Activated T-helper 1 cell treated with anti-CD3 and anti-CD28 coated beads, Interleukin-2, amount 50 U/mL, for 16 hours (primary cell): ENCODE measurements at regions not wholly inside any gene's neighbourhood (a gene's known extent, or its start where the extent isn't known, plus 50 kb on each side); places are given as distances from the start of the nearest gene placed in this dataset.

ENCODE experiments used
- DNase-seq, 2 donors: peaks; one replicate each; pipeline ENCODE4 v3.0.0-alpha.2; 2020; ENCODE audit warnings: low read depth in 1 of 2, low spot score in 1 of 2

DNA sequence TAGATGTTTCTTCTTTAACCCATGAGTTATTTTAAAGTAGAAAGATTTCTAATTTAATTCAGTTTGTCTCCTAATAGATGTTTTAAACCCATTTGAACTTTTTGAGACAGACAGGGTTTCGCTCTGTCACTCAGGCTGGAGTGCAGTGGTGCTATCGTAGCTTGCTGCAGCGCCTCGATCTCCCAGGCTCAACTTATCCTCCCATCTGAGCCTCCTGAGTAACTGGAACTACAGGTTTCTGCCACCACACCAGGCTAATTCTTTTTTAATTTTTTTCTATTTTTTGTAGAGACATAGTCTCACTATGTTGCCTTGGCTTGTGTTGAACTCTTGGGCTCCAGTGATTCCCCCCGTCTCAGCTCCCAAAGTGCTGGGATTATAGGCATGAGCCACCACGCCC lies 53.0 kb upstream of the RAB18 start:
- DNase-seq: no peak

DNA sequence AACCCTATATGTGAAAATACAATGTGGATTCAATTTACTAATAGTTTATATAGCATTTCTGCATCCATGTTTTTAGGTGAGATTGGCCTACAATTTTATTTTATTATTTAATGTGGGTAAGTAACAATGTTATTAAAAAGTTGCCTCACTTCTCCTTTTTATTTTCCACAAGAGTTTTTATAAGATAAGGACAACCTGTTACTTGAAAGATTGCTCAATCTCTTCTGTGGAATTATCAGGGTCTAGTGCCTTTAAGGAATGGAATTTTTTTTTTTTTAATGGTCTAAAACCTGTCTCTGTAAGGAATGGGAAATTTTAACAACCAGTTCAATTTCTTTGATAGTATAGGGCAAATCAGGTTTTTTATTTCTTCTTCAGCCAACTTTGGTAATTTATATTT lies 53.9 kb upstream of the RAB18 start:
- no peak for DNase-seq

DNA sequence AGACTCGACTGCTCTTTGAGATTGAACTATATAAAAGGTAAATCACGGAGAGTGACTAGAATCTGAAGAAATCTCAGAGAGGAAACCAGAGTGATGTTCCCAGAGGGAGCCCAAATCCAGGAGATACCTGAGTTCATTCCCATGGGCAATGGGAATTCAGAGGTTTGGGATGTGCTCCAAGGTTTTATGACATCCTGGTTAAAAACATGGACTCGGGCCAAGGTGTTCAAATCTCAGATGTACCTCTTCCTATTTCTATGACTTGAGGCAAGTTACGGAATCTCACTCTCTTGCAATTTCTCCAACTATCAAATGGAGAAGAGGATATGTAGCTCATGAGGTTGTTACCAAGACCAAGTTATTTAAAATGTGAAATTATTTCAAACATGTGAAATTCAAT lies 54.5 kb upstream of the RAB18 start:
- no peak for DNase-seq

DNA sequence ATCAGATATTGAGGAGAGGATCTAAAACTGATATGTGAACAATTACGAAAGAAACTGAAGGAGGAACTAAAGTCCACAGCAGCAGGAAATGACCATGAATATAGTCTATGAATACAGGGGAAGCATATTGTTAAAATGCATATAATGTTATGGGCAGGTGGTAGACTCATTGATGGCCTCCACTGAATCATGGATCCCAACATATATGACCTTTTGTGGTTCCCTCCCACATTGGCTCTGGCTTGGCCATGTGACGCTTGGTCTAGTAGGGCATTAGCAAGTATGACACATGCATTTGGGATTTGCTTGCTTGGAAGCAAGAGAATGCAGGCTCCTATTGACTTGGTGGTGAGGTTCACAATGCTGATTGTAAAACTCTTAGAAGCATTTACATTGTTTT lies 55.2 kb upstream of the RAB18 start:
- no peak for DNase-seq

DNA sequence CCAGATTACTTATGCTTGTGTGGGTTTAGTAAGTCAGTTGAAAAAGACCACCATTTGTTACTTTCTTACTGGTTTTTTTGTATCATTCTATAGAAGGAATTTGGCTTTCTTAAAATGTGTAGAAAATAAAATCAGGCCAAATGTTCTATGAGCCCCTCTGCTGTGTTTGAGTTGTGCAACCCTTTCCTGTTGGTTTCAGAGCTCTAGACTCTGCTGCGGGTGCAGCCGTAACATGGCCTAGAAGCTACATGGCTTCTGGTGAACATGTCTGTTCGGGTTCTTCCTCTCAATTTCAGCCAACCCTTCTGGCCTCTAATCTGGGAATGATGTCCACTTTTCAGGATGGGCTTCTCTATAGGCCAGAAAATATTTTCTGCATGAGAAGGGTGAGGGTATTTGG lies 56.6 kb upstream of the RAB18 start:
- no peak for DNase-seq

DNA sequence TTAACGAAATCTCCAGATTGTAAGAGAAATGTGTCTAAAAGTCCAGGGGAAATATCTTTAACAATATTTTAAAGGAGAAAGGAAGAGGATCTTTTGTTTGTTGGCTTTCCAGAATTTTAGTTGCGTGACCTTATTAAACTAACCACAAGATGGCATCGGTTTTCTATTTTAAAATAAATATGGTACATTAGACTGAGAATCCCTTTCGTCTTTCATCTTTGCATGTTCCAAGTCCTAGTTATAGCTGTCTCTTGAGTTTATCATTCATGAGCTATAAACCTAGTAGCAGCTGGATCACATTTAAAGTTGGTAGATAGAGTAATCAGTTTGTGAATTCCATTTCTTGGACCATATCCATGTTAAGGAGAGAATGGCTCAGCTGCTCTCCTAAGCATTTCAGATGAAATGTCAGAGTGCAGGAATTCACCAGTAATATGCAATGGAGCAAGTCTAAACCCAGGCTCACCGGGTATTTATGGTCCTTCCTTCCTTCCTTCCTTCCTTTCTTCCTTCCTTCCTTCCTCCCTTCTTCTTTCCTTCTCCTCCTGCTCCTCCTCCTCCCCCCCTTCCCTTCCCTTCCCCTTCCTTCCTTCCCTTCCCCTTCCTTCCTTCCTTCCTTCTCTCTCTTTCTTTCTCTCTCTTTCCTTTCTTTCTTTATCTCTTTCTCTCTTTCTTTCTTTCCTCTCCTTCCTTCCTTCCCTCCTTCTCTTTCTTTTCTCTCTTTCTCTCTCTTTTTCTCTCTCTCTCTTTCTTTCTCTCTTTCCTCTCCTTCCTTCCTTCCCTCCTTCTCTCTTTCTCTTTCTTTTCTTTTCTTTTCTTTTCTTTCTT lies 57.8 kb upstream of the RAB18 start:
- no peak for DNase-seq

DNA sequence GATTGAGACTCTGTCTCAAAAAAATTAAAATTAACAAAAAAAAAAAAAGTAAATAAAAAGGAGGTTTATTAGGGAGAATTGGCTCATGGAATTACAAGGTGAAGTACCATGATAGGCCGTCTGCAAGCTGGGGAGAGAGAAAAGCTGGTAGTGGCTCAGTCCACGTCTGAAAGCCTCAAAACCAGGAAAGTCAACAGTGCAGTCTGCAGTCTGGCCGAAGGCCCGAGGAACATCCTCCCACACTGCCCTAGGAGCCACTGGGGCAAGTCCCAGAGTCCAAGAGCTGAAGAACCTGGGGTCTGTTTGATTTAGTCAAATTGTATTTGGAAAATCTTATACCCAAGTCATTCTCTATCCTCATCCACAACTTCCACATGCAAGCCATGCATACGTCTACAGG lies 59.0 kb upstream of the RAB18 start:
- DNase-seq: no peak

DNA sequence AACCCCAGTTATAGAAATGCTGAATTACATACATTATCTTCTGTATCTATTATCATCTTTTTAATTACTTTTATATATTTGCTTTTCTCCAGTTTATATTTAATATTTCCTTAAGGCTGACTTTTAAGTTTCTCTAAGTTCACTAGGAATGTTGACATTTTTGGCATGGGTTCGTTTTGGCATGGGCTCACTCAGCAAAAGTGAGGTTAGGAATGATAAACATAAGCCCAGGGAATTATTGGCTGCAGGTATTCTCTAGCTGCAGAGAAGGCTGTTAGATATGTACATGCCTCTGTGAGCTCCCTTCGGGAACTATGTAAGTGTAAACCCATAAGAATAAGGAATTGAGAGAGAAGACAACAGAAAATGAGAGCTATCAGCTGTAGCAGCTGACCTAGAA lies 63.6 kb upstream of the RAB18 start:
- DNase-seq: no peak

DNA sequence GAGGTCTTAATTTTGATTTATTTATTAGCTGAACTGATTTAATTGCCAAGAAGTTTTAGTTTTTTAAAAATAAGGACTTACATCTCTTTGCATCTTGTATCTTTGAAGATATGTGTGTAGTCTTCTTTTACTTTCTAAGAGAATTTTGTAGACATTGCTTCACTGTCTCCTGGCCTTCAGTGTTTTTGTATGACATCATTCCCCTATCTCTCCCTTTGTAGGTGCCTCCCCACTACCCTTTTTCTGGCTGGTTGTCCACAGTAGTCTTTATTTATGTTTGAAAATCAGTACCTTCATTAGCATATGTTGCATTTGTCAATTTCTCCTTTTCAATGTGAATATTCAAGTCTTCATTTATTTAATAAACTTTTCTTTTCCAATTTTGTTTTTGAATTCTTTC lies 64.1 kb upstream of the RAB18 start:
- DNase-seq: no peak

DNA sequence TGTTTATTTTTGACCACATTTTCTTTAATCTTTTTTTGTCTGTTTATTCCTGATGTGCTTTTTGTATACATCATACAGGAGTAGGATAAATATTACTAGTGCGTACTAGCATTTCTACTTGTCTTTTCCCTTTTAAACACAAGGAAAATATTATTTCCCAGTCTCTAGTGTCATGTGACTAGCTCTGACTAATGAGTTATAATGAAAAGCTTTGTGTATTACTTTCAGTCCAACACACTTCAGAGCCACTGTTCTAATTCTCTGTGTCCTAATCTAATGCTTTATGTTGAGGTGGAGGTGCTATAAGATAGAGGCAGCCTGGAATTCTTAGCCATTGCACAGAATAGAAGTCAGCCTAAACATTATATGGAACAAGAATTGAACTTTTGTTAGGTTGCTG lies 65.0 kb upstream of the RAB18 start:
- no peak for DNase-seq

DNA sequence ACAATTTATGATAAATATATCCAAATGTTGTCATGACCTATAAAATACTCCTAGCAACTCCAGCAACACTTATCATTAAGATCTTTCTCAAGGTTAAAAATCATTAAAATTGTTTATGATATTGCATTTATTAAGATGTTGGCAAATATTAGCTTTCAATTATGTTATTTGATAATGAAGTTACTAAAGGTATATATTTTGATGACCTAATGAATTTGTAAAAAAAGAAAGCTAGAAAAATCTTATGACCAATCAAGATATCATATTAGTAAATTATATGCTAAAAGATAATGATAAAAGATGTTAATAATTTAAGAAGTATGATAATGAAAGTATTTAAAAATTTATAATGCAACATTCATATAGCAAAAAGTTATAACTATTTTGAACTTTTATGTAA lies 66.3 kb upstream of the RAB18 start:
- DNase-seq: no peak

DNA sequence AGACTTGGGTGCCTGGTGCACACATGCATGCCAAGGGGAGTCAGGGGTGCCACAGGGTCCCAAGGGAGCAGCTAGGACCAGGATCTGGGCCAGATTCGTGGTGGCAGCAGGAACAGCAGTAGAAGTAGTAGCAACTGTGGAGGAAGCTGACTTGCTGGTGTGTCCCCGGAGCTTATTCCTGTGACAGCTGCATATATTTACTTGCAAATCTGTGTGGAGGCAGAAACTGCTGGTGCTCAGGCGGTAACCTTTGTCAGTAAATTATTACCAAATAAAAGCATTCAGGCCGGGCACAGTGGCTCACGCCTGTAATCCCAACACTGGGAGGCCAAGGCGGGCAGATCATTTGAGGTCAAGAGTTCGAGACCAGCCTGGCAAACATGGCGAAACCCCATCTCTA lies 67.4 kb upstream of the RAB18 start:
- no peak for DNase-seq

DNA sequence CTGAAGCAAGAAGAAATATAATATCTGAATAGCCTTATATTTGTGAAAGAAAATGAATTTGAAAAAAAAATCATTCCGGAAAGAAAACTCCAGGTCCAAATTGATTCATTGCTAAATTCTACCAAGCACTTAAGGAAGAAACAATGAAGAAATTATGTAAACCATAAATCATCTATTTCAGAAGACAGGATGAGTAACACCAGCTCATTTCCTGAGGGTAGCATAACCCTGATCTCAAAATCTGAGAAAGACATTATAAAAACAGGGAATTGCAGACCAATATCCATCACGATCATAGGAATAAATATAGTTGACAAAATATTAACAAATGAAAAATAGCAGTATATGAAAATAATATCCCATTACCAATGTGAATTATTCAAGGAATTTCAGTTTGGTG lies 70.1 kb upstream of the RAB18 start:
- DNase-seq: no peak

DNA sequence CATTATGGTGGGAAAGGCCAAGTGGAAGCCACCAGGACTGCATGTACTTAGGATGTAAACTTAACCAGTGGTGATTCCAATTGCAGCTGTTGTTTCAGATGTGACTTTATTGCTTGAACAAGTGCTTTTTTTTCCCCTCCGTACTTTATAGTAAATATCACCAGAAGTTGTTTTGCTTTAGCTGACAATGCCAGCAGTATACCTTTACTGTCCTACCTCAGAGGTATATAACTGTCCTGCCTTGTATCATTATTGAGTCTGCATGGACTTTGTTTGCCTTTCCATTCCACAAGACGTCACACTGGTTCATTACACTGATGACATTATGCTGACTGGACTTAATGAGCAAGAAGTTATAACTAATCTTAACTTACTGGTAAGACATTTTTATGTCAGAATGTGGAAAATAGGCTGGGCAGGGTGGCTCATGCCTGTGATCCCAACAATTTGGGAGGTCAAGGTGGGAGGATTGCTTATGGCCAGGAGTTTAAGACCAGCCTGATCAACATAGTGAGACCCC lies 77.1 kb upstream of the RAB18 start:
- no peak for DNase-seq

DNA sequence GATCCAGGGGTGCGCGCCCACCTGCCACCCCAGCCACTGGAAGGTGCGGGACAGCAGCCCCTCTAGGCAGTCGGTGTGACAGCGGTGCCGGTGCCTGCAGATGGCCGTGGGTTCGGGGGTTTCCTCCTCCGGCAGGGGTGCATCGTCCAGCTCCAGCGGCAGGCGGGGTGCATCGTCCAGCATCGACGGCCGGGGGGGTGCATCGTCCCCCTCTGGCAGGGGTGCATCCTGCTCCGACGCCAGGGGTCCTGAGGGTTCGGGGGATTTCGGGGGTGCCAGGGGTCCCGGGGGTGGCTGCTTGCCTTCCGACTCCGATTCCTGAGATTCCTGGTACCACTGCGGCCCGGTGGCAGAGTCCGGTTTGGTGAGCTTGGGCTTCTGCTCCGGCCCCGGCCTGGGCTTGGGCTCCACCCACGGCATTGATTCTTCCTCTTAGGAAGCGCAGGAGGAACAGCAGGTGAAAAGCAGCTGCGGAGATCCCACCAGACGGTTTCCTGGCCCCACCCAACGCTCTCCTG lies 90.2 kb upstream of the RAB18 start:
- DNase-seq: no peak

DNA sequence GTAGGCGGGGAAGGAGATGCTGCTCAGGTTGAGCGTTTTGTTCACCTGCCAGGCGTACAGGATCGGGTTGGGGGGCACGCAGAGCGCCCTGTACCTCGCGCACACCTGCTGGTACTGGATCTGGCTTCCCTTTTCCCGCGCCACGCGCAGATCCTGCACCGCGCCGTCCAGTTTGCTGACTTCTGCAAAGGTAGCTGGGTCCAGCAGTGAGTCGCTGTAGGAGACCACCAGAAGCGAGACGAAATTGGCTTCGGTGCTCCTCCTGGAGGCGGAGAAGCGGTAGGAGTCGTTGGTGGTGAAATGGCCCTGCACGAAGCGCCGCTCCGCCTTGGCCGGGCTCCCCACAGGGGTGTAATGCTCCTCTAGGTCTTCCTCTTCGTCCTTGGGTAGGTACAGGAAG lies 90.7 kb upstream of the RAB18 start:
- no peak for DNase-seq

DNA sequence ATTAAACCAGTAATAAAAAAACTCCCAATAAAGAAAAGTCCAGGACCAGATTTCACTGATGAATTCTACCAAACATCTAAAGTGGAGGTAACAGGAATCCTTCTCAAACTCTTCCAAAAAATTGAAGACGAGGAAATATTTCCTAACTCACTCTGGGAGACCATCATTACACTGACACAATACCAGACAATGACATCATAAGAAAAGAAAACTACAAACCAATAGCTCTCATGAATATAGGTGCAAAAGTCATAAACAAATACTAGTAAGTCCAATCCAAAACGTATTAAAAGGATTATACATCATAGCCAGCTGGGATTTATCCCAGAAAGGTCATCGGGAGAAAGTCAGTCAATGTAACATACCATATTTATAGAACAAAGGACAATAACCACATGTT lies 94.0 kb upstream of the RAB18 start:
- no peak for DNase-seq

DNA sequence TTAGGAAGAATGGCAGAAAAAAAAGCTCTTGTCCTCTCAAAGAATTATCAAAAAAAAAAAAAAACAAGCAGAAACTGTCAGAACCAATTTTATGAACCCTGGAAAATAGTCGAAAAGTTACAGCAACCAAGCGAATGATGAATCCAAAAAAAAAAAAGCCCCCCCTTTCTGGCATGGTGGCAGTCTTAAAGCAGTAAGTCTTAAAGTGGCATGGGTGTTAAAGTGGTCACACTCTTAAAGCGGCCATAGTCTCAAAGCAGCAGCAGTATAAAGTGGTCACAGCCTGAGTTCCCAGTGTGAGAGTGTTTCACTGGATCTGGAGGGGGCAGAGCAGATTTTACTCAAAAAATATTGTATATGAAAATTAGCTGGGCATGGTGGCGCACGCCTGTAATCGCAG lies 96.8 kb upstream of the RAB18 start:
- DNase-seq: no peak

DNA sequence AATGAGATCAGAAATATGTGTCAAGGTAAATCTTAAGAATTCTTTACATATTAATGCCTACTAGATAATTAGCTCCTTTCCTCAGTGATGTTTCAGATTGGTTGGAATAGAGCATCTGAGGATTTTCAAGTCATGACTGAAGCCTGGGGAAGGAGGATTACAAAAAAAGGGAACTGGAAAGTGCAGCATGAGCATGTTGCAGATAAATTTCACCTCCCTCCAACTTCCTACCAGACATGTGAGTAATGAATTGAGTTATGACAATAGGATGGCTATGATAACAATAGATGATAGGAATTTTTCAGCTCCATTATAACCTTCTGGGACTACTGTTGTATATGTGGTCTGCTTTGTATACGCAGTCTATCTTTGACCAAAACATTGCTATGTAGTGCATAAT lies 104.2 kb upstream of the RAB18 start:
- no peak for DNase-seq

DNA sequence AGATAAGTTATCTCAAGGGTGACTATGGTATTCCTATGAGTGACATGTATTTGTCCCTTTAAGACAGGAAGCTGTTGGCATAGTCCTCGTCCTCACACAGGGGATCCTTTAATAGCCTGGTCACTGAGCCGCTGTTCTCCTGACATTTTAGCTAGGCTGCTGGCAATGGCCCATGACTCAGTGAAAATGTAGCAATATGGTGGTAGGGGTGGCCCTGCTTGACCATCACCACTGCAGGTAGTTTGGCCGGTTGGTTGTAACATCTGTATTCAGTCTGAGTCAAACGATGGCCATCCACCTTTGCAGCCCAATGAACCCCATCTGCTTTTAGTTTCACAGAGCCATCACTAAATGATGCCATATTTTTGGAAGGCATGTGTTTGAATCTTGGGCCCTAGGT lies 110.1 kb upstream of the RAB18 start:
- no peak for DNase-seq

DNA sequence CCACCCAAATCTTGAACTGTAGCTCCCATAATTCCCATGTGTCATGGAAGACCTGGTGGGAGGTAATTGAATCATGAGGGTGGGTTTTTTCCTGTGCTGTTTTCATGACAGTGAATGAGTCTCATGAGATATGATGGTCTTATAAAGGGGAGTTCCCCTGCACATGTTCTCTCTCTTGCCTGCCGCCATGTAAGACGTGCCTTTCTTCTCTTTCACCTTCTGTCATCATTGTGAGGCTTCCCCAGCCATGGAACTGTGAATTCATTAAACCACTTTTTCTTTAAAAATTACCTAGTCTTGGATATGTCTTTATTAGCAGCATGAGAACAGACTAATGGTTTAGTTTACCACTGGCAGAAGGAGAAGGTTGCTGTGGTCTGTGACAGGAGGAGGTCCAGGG lies 111.5 kb upstream of the RAB18 start:
- DNase-seq: no peak

DNA sequence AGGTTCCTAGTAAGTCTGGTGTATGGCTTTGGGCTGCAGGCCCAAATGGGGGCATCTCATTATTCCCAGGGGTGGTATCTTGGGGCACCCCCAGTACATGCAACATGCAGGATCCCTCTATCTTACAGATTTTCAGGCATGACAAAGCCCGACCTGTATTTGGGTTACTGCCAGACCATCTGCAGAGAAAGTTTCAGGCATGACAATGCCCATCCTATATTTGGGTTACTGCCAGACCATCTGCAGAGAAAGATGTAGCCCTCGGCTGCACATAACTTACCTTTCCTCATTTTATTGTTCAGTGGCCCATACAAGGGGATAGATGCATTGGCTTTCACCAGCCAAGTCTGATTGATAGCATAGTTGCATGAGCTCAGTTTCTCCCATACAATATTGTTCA lies 112.2 kb upstream of the RAB18 start:
- DNase-seq: no peak

DNA sequence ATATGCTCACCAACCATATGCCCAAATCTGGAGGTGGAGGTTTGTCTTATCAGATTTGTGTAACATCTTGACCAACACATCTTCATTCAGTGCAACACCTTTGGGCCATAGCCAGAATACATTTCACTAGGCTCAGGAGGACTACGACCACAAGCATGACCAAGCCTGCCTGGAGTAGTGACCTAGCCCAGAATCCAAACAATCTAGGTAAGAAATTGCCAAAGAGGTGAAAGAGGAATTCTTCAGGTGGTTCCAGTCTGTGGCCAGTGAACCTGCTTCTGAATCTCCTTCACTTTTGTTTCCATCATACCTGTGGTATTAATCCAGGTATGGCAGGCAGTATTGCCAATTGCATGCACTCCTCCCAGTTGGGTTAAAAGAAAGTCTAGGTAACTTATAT lies 112.8 kb upstream of the RAB18 start:
- DNase-seq: no peak
